ENCODE measurements at regions not wholly inside any gene's neighbourhood (a gene's known extent, or its start where the extent isn't known, plus 50 kb on each side); places are given as distances from the start of the nearest gene placed in this dataset.

GRCh38 chr5:125484272-125484741, 737.9 kb upstream of the ZNF608 start:
- in situ Hi-C loops (cut with MboI) (no loop called here), intact Hi-C loops (cut with micrococcal nuclease; ENCODE audit: unreplicated experiment) (no loop called here)
- ChIA-PET RAD21 (ENCODE audit: unreplicated experiment) (no interaction called here), POLR2A (no interaction called here), CTCF (no interaction called here), SMC1A (ENCODE audit: uncharacterized antibody, unreplicated experiment) (no interaction called here)
- Histone ChIP-seq H3K4me3 (no peak overlapping the region), H2AFZ (ENCODE audit: control insufficient read depth, low read depth, low read length) (no peak overlapping the region), H3K9me3 (replicated peaks; ENCODE audit: control insufficient read depth, insufficient read depth, low read length) (no peaks in the 10 kb centered on the region), H3K27me3 (replicated peaks in 1 of 2; ENCODE audit: control insufficient read depth in 2 of 2, insufficient read depth in 2 of 2, low read length in 1 of 2) (no peaks in the 10 kb centered on the region), H3K4me2 (ENCODE audit: control insufficient read depth, insufficient read depth) (no peak overlapping the region), H3K27ac (ENCODE audit: control insufficient read depth, insufficient read depth) (no peak overlapping the region), H3K9ac (ENCODE audit: control insufficient read depth, insufficient read depth, low read length) (no peak overlapping the region), H3K79me2 (ENCODE audit: control insufficient read depth, insufficient read depth, low read length) (no peaks in the 10 kb centered on the region), H3K36me3 (ENCODE audit: control insufficient read depth in 2 of 2, insufficient read depth in 2 of 2, low read length in 1 of 2) (no peaks in the 10 kb centered on the region), H3K4me1 (ENCODE audit: control insufficient read depth, insufficient read depth, low read length) (no peaks in the 10 kb centered on the region), H4K20me1 (ENCODE audit: control insufficient read depth, insufficient read depth) (no peaks in the 10 kb centered on the region)
- ATAC-seq (no peak), DNase-seq (ENCODE audit: low read depth, low spot score) (no peak), FAIRE-seq (no peak)
- BruUV-seq (replicated peaks): no TSS peak
- 39% methylated on average over 3 of the region's 3 CpGs for WGBS (ENCODE audit: insufficient coverage, insufficient replicate concordance, low lambda C conversion rate, missing lambda C conversion rate)
- TF ChIP-seq, protein P1, sequence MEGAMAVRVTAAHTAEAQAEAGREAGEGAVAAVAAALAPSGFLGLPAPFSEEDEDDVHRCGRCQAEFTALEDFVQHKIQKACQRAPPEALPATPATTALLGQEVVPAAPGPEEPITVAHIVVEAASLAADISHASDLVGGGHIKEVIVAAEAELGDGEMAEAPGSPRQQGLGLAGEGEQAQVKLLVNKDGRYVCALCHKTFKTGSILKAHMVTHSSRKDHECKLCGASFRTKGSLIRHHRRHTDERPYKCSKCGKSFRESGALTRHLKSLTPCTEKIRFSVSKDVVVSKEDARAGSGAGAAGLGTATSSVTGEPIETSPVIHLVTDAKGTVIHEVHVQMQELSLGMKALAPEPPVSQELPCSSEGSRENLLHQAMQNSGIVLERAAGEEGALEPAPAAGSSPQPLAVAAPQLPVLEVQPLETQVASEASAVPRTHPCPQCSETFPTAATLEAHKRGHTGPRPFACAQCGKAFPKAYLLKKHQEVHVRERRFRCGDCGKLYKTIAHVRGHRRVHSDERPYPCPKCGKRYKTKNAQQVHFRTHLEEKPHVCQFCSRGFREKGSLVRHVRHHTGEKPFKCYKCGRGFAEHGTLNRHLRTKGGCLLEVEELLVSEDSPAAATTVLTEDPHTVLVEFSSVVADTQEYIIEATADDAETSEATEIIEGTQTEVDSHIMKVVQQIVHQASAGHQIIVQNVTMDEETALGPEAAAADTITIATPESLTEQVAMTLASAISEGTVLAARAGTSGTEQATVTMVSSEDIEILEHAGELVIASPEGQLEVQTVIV (IDR thresholded peaks at IDR 0.05; ENCODE audit: borderline replicate concordance, partially characterized antibody): no peak
- TF ChIP-seq POLR2AphosphoS5 (IDR thresholded peaks at IDR 0.05; ENCODE audit: low read length) (no peak), EZH2 (IDR thresholded peaks at IDR 0.05; ENCODE audit: borderline replicate concordance, control insufficient read depth, low read depth, low read length) (no peak), RAD51 (IDR thresholded peaks at IDR 0.05) (no peak), CUX1 (IDR thresholded peaks at IDR 0.05; ENCODE audit: insufficient replicate concordance, low read depth, low read length) (no peak), JUNB (IDR thresholded peaks at IDR 0.05) (no peak), SMAD1 (IDR thresholded peaks at IDR 0.05; ENCODE audit: low read depth, partially characterized antibody) (no peak), RELA (IDR thresholded peaks at IDR 0.05; ENCODE audit: borderline replicate concordance, partially characterized antibody) (no peak), ZNF384 (IDR thresholded peaks at IDR 0.05; ENCODE audit: borderline replicate concordance, low read depth, low read length) (no peak)
- TF ChIP-seq, protein P2, sequence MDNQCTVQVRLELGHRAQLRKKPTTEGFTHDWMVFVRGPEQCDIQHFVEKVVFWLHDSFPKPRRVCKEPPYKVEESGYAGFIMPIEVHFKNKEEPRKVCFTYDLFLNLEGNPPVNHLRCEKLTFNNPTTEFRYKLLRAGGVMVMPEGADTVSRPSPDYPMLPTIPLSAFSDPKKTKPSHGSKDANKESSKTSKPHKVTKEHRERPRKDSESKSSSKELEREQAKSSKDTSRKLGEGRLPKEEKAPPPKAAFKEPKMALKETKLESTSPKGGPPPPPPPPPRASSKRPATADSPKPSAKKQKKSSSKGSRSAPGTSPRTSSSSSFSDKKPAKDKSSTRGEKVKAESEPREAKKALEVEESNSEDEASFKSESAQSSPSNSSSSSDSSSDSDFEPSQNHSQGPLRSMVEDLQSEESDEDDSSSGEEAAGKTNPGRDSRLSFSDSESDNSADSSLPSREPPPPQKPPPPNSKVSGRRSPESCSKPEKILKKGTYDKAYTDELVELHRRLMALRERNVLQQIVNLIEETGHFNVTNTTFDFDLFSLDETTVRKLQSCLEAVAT (IDR thresholded peaks at IDR 0.05): no peak
- TF ChIP-seq, protein P3, sequence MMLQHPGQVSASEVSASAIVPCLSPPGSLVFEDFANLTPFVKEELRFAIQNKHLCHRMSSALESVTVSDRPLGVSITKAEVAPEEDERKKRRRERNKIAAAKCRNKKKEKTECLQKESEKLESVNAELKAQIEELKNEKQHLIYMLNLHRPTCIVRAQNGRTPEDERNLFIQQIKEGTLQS (IDR thresholded peaks at IDR 0.05; ENCODE audit: borderline replicate concordance, extremely low read depth, low read depth, low read length): no peak

Measured in GM12878 (cell line).